Neural progenitor cell (in vitro differentiated cells): ENCODE measurements at regions not wholly inside any gene's neighbourhood (a gene's known extent, or its start where the extent isn't known, plus 50 kb on each side); places are given as distances from the start of the nearest gene placed in this dataset.
"Not testable (repeated sequence)": the region's sequence is repeated elsewhere in the genome, so short reads cannot be mapped to it uniquely, and the experiment has no call there.

Source experiments
- DNase-seq: peaks from one replicate; pipeline ENCODE4 v3.0.0-alpha.2; 2016; ENCODE audit warnings: low spot score
- H2AFZ ChIP-seq: fragments of 200-600 bp; sonication (generic); replicated peaks from 2 replicates; pipeline ENCODE4 v1.6.1; 2016; ENCODE audit warnings: antibody characterized with exemption
- H3F3A ChIP-seq: fragments of 200-600 bp; sonication (generic); 2 replicates; pipeline ENCODE4 v1.6.1; 2016; ENCODE audit warnings: antibody characterized with exemption, low read depth
- H3K27ac ChIP-seq: fragments of 200-600 bp; sonication (generic); 2 replicates; pipeline ENCODE4 v1.5.1; 2016; ENCODE audit warnings: mild to moderate bottlenecking
- H3K27me3 ChIP-seq: fragments of 200-600 bp; sonication (generic); 2 replicates; pipeline ENCODE4 v1.6.1; 2016; ENCODE audit warnings: mild to moderate bottlenecking, moderate library complexity
- H3K36me3 ChIP-seq: fragments of 200-600 bp; sonication (generic); 2 replicates; pipeline ENCODE4 v1.5.1; 2016
- H3K4me1 ChIP-seq: fragments of 200-600 bp; sonication (generic); 2 replicates; pipeline ENCODE4 v1.6.1; 2016; ENCODE audit warnings: mixed run types
- H3K4me2 ChIP-seq: fragments of 200-600 bp; sonication (generic); 2 replicates; pipeline ENCODE4 v1.6.1; 2016
- H3K4me3 ChIP-seq: fragments of 200-600 bp; sonication (generic); 2 replicates; pipeline ENCODE4 v1.5.1; 2016
- H3K79me2 ChIP-seq: fragments of 200-600 bp; sonication (generic); 2 replicates; pipeline ENCODE4 v1.6.1; 2016; ENCODE audit warnings: low read depth
- H3K9ac ChIP-seq: fragments of 200-600 bp; sonication (generic); 2 replicates; pipeline ENCODE4 v1.6.1; 2016
- H3K9me3 ChIP-seq: fragments of 200-600 bp; sonication (generic); 2 replicates; pipeline ENCODE4 v1.5.1; 2016; ENCODE audit warnings: low read depth
- H4K20me1 ChIP-seq: fragments of 200-600 bp; sonication (generic); 2 replicates; pipeline ENCODE4 v1.6.1; 2016; ENCODE audit warnings: low read depth
- H3K27ac Mint-ChIP-seq: 3 replicates; pipeline ENCODE4 v1.8.0; 2021; ENCODE audit warnings: mixed read lengths
- H3K27me3 Mint-ChIP-seq: 2 replicates; pipeline ENCODE4 v1.8.0; 2022; ENCODE audit warnings: low read depth, mild to moderate bottlenecking, inconsistent platforms, moderate library complexity, mixed read lengths; ENCODE audit not compliant: insufficient read depth
- H3K36me3 Mint-ChIP-seq: 3 replicates; pipeline ENCODE4 v1.8.0; 2021; ENCODE audit warnings: mixed read lengths
- H3K4me1 Mint-ChIP-seq: 3 replicates; pipeline ENCODE4 v1.8.0; 2021; ENCODE audit warnings: mixed read lengths
- H3K4me3 Mint-ChIP-seq: 3 replicates; pipeline ENCODE4 v1.8.0; 2021; ENCODE audit warnings: mild to moderate bottlenecking, moderate library complexity, mixed read lengths
- H3K9me3 Mint-ChIP-seq: 3 replicates; pipeline ENCODE4 v1.8.0; 2020; ENCODE audit warnings: mixed read lengths
- EZH2 ChIP-seq: fragments of 200-600 bp; sonication (generic); IDR thresholded peaks from 2 replicates; pipeline ENCODE4 v1.6.1; 2017; ENCODE audit warnings: antibody characterized with exemption, mild to moderate bottlenecking, moderate library complexity
- EZH2phosphoT487 ChIP-seq: fragments of 200-600 bp; sonication (generic); IDR thresholded peaks from 2 replicates; pipeline ENCODE4 v1.6.1; 2017; ENCODE audit warnings: antibody characterized with exemption
- TF ChIP-seq, protein P1 (sequence below): fragments of 200-600 bp; sonication (generic); IDR thresholded peaks from 2 replicates; pipeline ENCODE4 v1.5.1; 2017; ENCODE audit warnings: antibody characterized with exemption, mild to moderate bottlenecking

DNA sequence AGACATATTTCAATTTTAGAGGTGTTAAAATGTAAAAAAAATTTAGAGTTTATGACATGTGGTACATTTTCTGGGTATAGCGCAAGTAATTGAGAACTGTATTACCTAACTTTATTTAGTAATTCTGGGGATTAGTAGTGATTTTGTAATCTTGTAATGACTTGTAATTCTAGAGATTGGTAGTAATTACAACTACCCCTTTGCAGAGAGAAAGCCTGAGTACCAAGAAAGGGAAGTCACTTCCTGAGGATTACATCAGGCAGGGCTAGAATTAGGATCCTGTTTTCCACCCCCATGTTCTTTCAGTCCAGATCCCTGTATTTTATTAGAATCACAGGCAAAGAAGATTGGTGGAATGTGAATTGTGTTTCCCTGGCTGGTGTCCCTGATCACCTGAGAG lies 274.9 kb downstream of the KCNRG start:
- Histone ChIP-seq H3K36me3 (no peaks in the 10 kb centered on the region), H2AFZ (no peak overlapping the region), H3K27ac (no peak overlapping the region), H3K4me3 (no peak overlapping the region), H3K9me3 (no peaks in the 10 kb centered on the region), H3K9ac (no peak overlapping the region), H3K27me3 (no peaks in the 10 kb centered on the region), H3K4me2 (no peak overlapping the region), H3K79me2 (no peaks in the 10 kb centered on the region), H3F3A (no peaks in the 10 kb centered on the region), H4K20me1 (no peaks in the 10 kb centered on the region), H3K4me1 (peaks cover 9% of the 10 kb centered on the region)
- Mint-ChIP-seq H3K4me3 (no peak overlapping the region), H3K4me1 (peaks cover 15% of the 10 kb centered on the region), H3K27me3 (no peaks in the 10 kb centered on the region), H3K27ac (no peak overlapping the region), H3K9me3 (peaks cover 11% of the 10 kb centered on the region), H3K36me3 (no peaks in the 10 kb centered on the region)
- TF ChIP-seq, protein P1, sequence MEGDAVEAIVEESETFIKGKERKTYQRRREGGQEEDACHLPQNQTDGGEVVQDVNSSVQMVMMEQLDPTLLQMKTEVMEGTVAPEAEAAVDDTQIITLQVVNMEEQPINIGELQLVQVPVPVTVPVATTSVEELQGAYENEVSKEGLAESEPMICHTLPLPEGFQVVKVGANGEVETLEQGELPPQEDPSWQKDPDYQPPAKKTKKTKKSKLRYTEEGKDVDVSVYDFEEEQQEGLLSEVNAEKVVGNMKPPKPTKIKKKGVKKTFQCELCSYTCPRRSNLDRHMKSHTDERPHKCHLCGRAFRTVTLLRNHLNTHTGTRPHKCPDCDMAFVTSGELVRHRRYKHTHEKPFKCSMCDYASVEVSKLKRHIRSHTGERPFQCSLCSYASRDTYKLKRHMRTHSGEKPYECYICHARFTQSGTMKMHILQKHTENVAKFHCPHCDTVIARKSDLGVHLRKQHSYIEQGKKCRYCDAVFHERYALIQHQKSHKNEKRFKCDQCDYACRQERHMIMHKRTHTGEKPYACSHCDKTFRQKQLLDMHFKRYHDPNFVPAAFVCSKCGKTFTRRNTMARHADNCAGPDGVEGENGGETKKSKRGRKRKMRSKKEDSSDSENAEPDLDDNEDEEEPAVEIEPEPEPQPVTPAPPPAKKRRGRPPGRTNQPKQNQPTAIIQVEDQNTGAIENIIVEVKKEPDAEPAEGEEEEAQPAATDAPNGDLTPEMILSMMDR = no peak
- TF ChIP-seq EZH2 (no peak), EZH2phosphoT487 (no peak)
- no peak for DNase-seq

DNA sequence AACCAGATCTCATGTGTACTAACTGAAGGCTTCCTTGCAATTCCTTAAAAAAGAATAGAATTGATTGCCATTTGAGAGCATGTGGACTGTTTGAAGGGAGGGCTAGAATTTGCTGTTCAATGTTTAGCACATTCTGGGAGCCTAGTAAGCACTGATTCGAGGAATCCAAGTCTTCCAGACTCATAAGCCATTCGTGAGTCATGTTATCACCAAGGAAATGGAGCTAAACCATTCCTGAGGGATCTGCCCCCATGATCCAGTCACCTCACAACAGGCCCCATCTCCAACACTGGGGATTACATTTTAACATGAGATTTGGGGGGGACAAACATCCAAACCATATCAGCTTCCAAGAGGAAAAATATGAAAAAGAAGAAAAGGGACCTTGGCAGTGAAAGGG lies 276.4 kb downstream of the KCNRG start:
- H3K4me1 ChIP-seq = peaks cover 2% of the 10 kb centered on the region
- no peaks in the 10 kb centered on the region for H3K27me3 ChIP-seq
- H3K4me3 Mint-ChIP-seq = no peak overlapping the region
- H3K9ac ChIP-seq = no peak overlapping the region
- H3K27ac Mint-ChIP-seq = no peak overlapping the region
- DNase-seq = no peak
- TF ChIP-seq EZH2 = no peak
- TF ChIP-seq, protein P1 = no peak
- no peak for TF ChIP-seq EZH2phosphoT487
- H3K36me3 Mint-ChIP-seq = no peaks in the 10 kb centered on the region
- H4K20me1 ChIP-seq = no peaks in the 10 kb centered on the region
- peaks cover 6% of the 10 kb centered on the region for H3K4me1 Mint-ChIP-seq
- no peak overlapping the region for H2AFZ ChIP-seq
- H3K36me3 ChIP-seq = no peaks in the 10 kb centered on the region
- no peak overlapping the region for H3K4me3 ChIP-seq
- H3K4me2 ChIP-seq = no peak overlapping the region
- H3K27ac ChIP-seq = no peak overlapping the region
- no peaks in the 10 kb centered on the region for H3K9me3 ChIP-seq
- no peaks in the 10 kb centered on the region for H3F3A ChIP-seq
- H3K27me3 Mint-ChIP-seq = no peaks in the 10 kb centered on the region
- H3K9me3 Mint-ChIP-seq = peaks cover 12% of the 10 kb centered on the region
- no peaks in the 10 kb centered on the region for H3K79me2 ChIP-seq

DNA sequence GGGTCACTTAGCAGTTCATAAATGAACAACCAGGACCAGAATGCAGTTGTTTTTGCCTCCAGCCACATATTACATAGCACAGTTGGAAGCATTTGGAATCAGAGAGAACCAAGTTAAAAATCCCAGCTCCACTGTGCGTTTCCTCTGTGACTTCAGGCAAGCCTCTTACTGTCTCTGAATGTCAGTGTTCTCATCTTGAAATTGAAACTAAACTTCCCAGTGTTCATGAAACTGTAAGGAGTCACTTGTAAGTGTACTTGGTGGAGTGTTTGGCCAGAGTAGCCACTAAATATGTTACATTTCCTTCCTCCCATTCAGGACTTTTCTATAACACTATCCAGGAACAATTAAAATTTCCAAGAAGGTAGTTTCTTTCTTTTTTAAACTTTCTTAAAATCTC lies 276.8 kb downstream of the KCNRG start:
- no peak overlapping the region for H3K4me2 ChIP-seq
- H3K9me3 ChIP-seq = no peaks in the 10 kb centered on the region
- H2AFZ ChIP-seq = no peak overlapping the region
- DNase-seq = no peak
- no peaks in the 10 kb centered on the region for H3K4me1 ChIP-seq
- no peaks in the 10 kb centered on the region for H3K36me3 ChIP-seq
- TF ChIP-seq EZH2phosphoT487 (no peak), EZH2 (no peak)
- TF ChIP-seq, protein P1 = no peak
- no peak overlapping the region for H3K27ac ChIP-seq
- no peak overlapping the region for H3K9ac ChIP-seq
- Mint-ChIP-seq H3K4me1 (peaks cover 2% of the 10 kb centered on the region), H3K9me3 (peaks cover 12% of the 10 kb centered on the region), H3K36me3 (no peaks in the 10 kb centered on the region), H3K27ac (no peak overlapping the region), H3K4me3 (no peak overlapping the region), H3K27me3 (no peaks in the 10 kb centered on the region)
- no peaks in the 10 kb centered on the region for H3F3A ChIP-seq
- no peak overlapping the region for H3K4me3 ChIP-seq
- H3K27me3 ChIP-seq = no peaks in the 10 kb centered on the region
- no peaks in the 10 kb centered on the region for H4K20me1 ChIP-seq
- no peaks in the 10 kb centered on the region for H3K79me2 ChIP-seq

DNA sequence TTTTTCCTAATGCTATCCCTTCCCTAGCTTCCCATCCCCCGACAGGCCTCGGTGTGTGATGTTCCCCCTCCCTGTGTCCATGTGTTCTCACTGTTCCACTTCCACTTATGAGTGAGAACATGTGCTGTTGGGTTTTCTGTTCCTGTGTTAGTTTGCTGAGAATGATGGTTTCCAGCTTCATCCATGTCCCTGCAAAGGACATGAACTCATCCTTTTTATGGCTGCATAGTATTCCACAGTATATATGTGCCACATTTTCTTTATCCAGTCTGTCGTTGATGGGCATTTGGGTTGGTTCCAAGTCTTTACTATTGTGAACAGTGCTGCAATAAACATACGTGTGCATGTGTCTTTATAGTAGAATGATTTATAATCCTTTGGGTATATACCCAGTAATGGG lies 279.2 kb downstream of the KCNRG start:
- not testable (repeated sequence) for H3K36me3 Mint-ChIP-seq, H3K4me2 ChIP-seq, H3K9me3 ChIP-seq

More for the DNA sequence above, 279.2 kb downstream of the KCNRG start:
- H3K36me3 ChIP-seq, H2AFZ ChIP-seq, H3K4me1 ChIP-seq, H3K27ac Mint-ChIP-seq, H3K79me2 ChIP-seq, H4K20me1 ChIP-seq, H3K27ac ChIP-seq, H3K9ac ChIP-seq, DNase-seq, H3F3A ChIP-seq, H3K4me1 Mint-ChIP-seq, H3K9me3 Mint-ChIP-seq, H3K4me3 ChIP-seq, H3K4me3 Mint-ChIP-seq, H3K27me3 ChIP-seq, H3K27me3 Mint-ChIP-seq: not testable (repeated sequence)
